Hepatocyte (in vitro differentiated cells): ENCODE measurements at regions not wholly inside any gene's neighbourhood (a gene's known extent, or its start where the extent isn't known, plus 50 kb on each side); places are given as distances from the start of the nearest gene placed in this dataset.
"Not testable (repeated sequence)": the region's sequence is repeated elsewhere in the genome, so short reads cannot be mapped to it uniquely, and the experiment has no call there.

Source experiments
- EZH2 ChIP-seq: fragments of 200-600 bp; sonication (generic); IDR thresholded peaks from 2 replicates; pipeline ENCODE4 v1.6.1; 2016; ENCODE audit warnings: antibody characterized with exemption, mild to moderate bottlenecking, borderline replicate concordance
- EZH2phosphoT487 ChIP-seq: fragments of 200-600 bp; sonication (generic); IDR thresholded peaks from one replicate; pipeline ENCODE4 v1.6.1; 2018; ENCODE audit warnings: antibody characterized with exemption, mild to moderate bottlenecking, low read depth, moderate library complexity; ENCODE audit not compliant: unreplicated experiment, severe bottlenecking
- TF ChIP-seq, protein P1 (sequence below): fragments of 200-600 bp; sonication (generic); IDR thresholded peaks from 2 replicates; pipeline ENCODE4 v1.5.1; 2016; ENCODE audit warnings: antibody characterized with exemption, mild to moderate bottlenecking; ENCODE audit not compliant: poor library complexity

DNA sequence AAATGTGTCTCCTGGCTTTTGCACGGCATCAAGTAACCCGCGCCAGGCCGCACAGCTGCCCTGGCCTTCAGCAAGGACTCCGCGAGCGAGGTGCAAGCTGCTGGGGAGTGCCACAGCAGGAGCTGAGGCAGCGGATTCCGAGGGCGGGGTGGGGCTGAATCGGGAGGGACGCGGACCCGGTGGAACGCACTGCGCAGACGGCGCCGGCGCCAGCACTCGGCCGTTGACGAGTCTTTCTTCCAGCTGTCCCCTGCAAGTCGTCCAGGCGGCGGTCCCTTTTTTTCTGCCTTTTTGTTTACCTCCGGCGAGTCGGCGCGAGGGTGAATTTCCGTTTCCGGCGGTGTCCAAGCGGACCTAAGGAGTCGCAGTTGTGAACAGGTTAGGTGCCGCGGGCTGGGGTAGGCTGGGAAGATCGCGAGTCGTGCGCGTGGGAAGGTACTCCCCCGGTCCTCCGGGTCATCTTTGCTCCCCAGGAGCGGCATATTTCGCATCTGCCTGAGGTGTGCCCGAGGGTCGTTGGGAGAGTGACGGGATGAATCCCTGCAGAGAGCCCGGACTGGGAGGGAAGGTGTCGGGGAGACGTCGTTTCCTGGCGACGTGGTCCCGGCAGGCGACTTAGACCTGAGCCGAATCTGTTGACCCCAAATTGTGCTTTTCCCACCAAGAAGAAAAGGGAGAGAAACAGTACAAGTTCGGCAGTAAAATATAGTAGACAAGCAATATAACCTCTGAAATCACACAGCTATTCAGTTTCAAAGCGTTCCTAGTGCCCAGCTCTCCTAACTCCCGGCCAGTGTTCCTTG is 124.5 kb upstream of the PTPN20 start:
- TF ChIP-seq, protein P1, sequence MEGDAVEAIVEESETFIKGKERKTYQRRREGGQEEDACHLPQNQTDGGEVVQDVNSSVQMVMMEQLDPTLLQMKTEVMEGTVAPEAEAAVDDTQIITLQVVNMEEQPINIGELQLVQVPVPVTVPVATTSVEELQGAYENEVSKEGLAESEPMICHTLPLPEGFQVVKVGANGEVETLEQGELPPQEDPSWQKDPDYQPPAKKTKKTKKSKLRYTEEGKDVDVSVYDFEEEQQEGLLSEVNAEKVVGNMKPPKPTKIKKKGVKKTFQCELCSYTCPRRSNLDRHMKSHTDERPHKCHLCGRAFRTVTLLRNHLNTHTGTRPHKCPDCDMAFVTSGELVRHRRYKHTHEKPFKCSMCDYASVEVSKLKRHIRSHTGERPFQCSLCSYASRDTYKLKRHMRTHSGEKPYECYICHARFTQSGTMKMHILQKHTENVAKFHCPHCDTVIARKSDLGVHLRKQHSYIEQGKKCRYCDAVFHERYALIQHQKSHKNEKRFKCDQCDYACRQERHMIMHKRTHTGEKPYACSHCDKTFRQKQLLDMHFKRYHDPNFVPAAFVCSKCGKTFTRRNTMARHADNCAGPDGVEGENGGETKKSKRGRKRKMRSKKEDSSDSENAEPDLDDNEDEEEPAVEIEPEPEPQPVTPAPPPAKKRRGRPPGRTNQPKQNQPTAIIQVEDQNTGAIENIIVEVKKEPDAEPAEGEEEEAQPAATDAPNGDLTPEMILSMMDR = not testable (repeated sequence)
- not testable (repeated sequence) for TF ChIP-seq EZH2, EZH2phosphoT487
